ENCODE measurements at regions not wholly inside any gene's neighbourhood (a gene's known extent, or its start where the extent isn't known, plus 50 kb on each side); places are given as distances from the start of the nearest gene placed in this dataset.

DNA sequence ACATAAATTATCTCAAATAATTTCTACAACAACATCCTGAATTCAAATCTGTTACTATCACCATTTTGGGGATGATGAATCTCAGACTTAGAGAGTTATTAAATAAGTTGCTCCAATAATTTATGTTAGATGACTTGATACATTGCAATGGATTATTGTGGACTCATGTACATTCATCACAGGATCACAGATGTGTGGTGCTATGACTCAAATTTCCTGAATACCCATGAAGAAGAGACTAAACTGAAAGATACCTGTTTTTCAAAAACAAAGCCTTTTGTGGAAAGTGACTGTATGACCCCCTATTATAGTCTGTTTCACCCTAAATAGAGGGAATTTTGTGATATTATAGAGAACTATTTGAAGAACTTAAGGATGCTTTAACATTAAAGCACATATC, 315.0 kb downstream of the PLA2G4A start:
- TF ChIP-seq CTCF (IDR thresholded peaks at IDR 0.05; ENCODE audit: low read length) (no peak), EZH2phosphoT487 (IDR thresholded peaks at IDR 0.05; ENCODE audit: low read length) (no peak), EZH2 (optimal IDR thresholded peaks at IDR 0.05; ENCODE audit: low read depth, low read length) (no peak)

Data from MM.1S (cell line).